ENCODE measurements at regions not wholly inside any gene's neighbourhood (a gene's known extent, or its start where the extent isn't known, plus 50 kb on each side); places are given as distances from the start of the nearest gene placed in this dataset.

DNA sequence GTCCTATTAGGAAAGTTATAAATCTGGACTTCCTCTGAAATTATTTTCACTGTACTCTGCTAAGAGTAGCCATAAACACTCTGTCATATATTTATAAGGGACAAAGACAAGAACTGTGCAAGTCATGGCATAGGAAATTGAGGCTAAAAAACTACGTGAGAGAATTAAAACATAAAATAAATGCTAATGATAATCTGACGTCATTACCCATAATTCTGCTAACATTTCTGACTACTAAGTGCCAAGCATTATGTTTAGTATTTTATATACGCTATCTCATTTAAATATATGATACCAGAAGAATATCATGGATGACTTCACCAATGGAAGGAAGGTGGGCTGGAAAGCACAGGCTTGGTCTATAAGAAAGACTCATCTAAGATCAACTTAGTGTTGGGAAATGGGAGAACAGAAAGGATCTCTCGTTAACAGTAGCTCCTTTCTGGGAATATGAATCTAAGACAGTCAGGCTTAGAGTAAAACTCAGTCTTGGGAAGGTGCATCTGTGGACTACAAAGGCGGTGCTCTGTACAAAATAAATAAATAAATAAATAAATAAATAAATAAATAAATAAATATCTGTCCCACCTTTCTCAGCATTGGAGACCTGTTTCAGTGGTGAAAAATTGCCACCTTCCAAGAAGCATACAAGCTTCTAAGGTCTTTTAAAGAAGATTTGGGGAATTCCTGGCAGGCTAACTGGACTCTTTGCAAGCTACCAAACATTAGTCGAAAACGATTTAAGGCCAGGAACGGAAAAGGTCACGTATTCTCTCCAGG, 267.4 kb downstream of the CGGBP1 start (continued):
- TF ChIP-seq AEBP2 (tag by site-specific recombination; IDR thresholded peaks at IDR 0.05; ENCODE audit: borderline replicate concordance) (0 out of 2 replicates have a peak, but pooled peaks have one; percentile 24), ZNF560 (tag by site-specific recombination; IDR thresholded peaks at IDR 0.05; ENCODE audit: borderline replicate concordance) (0 out of 2 replicates have a peak, but pooled peaks have one; percentile 77), GLIS1 (tag by site-specific recombination; IDR thresholded peaks at IDR 0.05) (no peak), ZNF311 (tag by site-specific recombination; IDR thresholded peaks at IDR 0.05; ENCODE audit: borderline replicate concordance) (no peak), TCF7L2 (IDR thresholded peaks at IDR 0.05; ENCODE audit: borderline replicate concordance, low read depth, low read length) (no peak), ZNF571 (tag by site-specific recombination; IDR thresholded peaks at IDR 0.05) (no peak), ZNF404 (tag by site-specific recombination; IDR thresholded peaks at IDR 0.05) (0 out of 2 replicates have a peak, but pooled peaks have one; percentile 35), ZNF777 (tag by site-specific recombination; IDR thresholded peaks at IDR 0.05; ENCODE audit: borderline replicate concordance) (no peak), ZNF280C (tag by site-specific recombination; IDR thresholded peaks at IDR 0.05) (no peak), SP3 (tag by site-specific recombination; IDR thresholded peaks at IDR 0.05) (no peak), SP7 (tag by site-specific recombination; IDR thresholded peaks at IDR 0.05) (no peak), ZNF623 (tag by site-specific recombination; IDR thresholded peaks at IDR 0.05) (peak; percentile 64), ZNF2 (tag by site-specific recombination; IDR thresholded peaks at IDR 0.05) (no peak), ZNF391 (tag by site-specific recombination; IDR thresholded peaks at IDR 0.05; ENCODE audit: borderline replicate concordance, low read depth) (no peak), ZBTB8A (tag by site-specific recombination; IDR thresholded peaks at IDR 0.05) (peak; percentile 58; the same call in 1 of the 2 replicates), ZNF473 (tag by site-specific recombination; IDR thresholded peaks at IDR 0.05) (no peak), ZNF202 (tag by site-specific recombination; IDR thresholded peaks at IDR 0.05; ENCODE audit: borderline replicate concordance) (peak; percentile 57; the same call in 1 of the 2 replicates), ZNF223 (tag by site-specific recombination; IDR thresholded peaks at IDR 0.05) (no peak), ZNF140 (tag by site-specific recombination; IDR thresholded peaks at IDR 0.05) (peak; percentile 71; the same call in 1 of the 2 replicates), ZXDB (tag by site-specific recombination; IDR thresholded peaks at IDR 0.05) (0 out of 2 replicates have a peak, but pooled peaks have one; percentile 30), ZNF558 (tag by site-specific recombination; IDR thresholded peaks at IDR 0.05) (peak; percentile 56), HOXC10 (CRISPR knock-in tag; IDR thresholded peaks at IDR 0.05) (no peak), ZNF544 (tag by site-specific recombination; IDR thresholded peaks at IDR 0.05) (no peak), ZNF654 (tag by site-specific recombination; IDR thresholded peaks at IDR 0.05; ENCODE audit: low read depth) (peak; percentile 23; the same call in 1 of the 2 replicates), OVOL3 (tag by site-specific recombination; IDR thresholded peaks at IDR 0.05) (no peak), ZNF426 (tag by site-specific recombination; IDR thresholded peaks at IDR 0.05) (peak; percentile 78)
- TF ChIP-seq, protein P1, sequence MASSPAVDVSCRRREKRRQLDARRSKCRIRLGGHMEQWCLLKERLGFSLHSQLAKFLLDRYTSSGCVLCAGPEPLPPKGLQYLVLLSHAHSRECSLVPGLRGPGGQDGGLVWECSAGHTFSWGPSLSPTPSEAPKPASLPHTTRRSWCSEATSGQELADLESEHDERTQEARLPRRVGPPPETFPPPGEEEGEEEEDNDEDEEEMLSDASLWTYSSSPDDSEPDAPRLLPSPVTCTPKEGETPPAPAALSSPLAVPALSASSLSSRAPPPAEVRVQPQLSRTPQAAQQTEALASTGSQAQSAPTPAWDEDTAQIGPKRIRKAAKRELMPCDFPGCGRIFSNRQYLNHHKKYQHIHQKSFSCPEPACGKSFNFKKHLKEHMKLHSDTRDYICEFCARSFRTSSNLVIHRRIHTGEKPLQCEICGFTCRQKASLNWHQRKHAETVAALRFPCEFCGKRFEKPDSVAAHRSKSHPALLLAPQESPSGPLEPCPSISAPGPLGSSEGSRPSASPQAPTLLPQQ (tag by site-specific recombination; IDR thresholded peaks at IDR 0.05): no peak
- TF ChIP-seq, protein P2, sequence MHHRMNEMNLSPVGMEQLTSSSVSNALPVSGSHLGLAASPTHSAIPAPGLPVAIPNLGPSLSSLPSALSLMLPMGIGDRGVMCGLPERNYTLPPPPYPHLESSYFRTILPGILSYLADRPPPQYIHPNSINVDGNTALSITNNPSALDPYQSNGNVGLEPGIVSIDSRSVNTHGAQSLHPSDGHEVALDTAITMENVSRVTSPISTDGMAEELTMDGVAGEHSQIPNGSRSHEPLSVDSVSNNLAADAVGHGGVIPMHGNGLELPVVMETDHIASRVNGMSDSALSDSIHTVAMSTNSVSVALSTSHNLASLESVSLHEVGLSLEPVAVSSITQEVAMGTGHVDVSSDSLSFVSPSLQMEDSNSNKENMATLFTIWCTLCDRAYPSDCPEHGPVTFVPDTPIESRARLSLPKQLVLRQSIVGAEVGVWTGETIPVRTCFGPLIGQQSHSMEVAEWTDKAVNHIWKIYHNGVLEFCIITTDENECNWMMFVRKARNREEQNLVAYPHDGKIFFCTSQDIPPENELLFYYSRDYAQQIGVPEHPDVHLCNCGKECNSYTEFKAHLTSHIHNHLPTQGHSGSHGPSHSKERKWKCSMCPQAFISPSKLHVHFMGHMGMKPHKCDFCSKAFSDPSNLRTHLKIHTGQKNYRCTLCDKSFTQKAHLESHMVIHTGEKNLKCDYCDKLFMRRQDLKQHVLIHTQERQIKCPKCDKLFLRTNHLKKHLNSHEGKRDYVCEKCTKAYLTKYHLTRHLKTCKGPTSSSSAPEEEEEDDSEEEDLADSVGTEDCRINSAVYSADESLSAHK (tag by site-specific recombination; IDR thresholded peaks at IDR 0.05): no peak
- TF ChIP-seq, protein P3, sequence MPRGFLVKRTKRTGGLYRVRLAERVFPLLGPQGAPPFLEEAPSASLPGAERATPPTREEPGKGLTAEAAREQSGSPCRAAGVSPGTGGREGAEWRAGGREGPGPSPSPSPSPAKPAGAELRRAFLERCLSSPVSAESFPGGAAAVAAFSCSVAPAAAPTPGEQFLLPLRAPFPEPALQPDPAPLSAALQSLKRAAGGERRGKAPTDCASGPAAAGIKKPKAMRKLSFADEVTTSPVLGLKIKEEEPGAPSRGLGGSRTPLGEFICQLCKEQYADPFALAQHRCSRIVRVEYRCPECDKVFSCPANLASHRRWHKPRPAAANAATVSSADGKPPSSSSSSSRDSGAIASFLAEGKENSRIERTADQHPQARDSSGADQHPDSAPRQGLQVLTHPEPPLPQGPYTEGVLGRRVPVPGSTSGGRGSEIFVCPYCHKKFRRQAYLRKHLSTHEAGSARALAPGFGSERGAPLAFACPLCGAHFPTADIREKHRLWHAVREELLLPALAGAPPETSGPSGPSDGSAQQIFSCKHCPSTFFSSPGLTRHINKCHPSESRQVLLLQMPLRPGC (tag by site-specific recombination; IDR thresholded peaks at IDR 0.05): no peak

All from HEK293 (cell line).